BJ (cell line): ENCODE measurements at regions not wholly inside any gene's neighbourhood (a gene's known extent, or its start where the extent isn't known, plus 50 kb on each side); places are given as distances from the start of the nearest gene placed in this dataset.
A peak's percentile ranks its signal among the peaks of the same experiment; 100 is the strongest.

ENCODE experiments used
- CTCF ChIA-PET: fragments of 350-600 bp; formaldehyde crosslinking; extraction: SDS; loops from one replicate; lab custom pipeline; 2021; ENCODE audit warnings: antibody characterized with exemption, inconsistent platforms; lab: Yijun Ruan, JAX
- POLR2A ChIA-PET: fragments of 300-600 bp; sonication (Branson Sonifier 250); formaldehyde crosslinking; extraction: SDS; loops from one replicate; lab custom pipeline; 2021; ENCODE audit warnings: antibody characterized with exemption; lab: Charles Lee
- DNase-seq: peaks from one replicate; pipeline ENCODE4 v3.0.0-alpha.2; 2011; ENCODE audit warnings: low read depth
- H3K27me3 ChIP-seq: 2 replicates; pipeline ENCODE4 v1.6.0; 2011; ENCODE audit warnings: low read length; ENCODE audit not compliant: control insufficient read depth, insufficient read depth
- H3K36me3 ChIP-seq: 2 replicates; pipeline ENCODE4 v1.5.1; 2011; ENCODE audit warnings: low read length; ENCODE audit not compliant: control insufficient read depth, insufficient read depth
- H3K4me3 ChIP-seq: 2 replicates; pipeline ENCODE4 v1.5.1; 2011; ENCODE audit warnings: low read depth, mild to moderate bottlenecking, control low read depth, low read length
- TF ChIP-seq, protein P1 (sequence below): IDR thresholded peaks from 2 replicates; pipeline ENCODE4 v1.5.1; 2011; ENCODE audit warnings: low read depth, mild to moderate bottlenecking, control low read depth, inconsistent platforms, low read length, moderate library complexity; ENCODE audit not compliant: insufficient read depth

DNA sequence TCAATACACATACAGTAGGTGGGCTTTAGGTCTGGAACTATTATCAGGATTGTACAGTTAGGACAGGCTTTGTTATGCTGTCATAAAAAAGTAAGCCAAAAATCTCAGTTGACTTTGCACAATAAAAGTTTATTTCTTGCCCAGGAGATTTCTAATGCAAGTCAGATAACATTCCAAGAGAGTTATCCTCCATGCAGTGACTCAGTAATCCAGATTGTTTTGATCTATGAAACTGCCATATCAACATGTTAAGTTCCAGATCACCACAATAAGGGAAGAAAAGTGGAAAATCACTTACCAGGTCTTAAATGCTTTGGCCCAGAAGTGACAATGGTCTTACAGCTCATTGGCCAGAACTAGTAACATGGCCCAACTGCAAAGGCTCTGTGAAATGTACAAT, 636.2 kb upstream of the KLF12 start:
- ChIA-PET CTCF (interaction anchor here (1.7 kb wide), 1 partner anchor 449 kb away, joined by 6 read pairs; no protein-coding TSS in a partner anchor), POLR2A (no interaction called here)
- no peaks in the 10 kb centered on the region for H3K36me3 ChIP-seq
- TF ChIP-seq, protein P1, sequence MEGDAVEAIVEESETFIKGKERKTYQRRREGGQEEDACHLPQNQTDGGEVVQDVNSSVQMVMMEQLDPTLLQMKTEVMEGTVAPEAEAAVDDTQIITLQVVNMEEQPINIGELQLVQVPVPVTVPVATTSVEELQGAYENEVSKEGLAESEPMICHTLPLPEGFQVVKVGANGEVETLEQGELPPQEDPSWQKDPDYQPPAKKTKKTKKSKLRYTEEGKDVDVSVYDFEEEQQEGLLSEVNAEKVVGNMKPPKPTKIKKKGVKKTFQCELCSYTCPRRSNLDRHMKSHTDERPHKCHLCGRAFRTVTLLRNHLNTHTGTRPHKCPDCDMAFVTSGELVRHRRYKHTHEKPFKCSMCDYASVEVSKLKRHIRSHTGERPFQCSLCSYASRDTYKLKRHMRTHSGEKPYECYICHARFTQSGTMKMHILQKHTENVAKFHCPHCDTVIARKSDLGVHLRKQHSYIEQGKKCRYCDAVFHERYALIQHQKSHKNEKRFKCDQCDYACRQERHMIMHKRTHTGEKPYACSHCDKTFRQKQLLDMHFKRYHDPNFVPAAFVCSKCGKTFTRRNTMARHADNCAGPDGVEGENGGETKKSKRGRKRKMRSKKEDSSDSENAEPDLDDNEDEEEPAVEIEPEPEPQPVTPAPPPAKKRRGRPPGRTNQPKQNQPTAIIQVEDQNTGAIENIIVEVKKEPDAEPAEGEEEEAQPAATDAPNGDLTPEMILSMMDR, result no peak
- DNase-seq, result peak; percentile 88
- H3K27me3 ChIP-seq, result no peaks in the 10 kb centered on the region
- H3K4me3 ChIP-seq, result no peak overlapping the region

DNA sequence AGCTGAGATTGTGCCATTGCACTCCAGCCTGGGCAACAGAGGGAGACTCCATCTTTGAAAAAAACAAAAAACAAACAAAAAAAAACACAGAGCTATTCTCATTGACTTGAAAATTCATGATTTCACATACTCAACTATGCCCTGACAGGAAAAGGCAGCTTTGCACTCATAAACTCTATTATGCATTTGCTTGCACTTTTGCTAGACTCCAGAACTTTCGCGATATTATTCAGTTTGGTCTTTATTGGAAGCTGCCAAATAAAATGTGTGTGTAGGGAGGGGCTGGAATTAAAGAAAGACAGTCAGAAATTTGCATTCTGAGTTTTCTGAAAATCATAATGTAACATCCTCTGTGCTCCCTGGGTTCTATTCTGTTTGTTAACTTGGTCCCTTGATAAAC, 635.1 kb upstream of the KLF12 start:
- no peaks in the 10 kb centered on the region for H3K36me3 ChIP-seq
- TF ChIP-seq, protein P1, result no peak
- POLR2A ChIA-PET, result no interaction called here
- no peaks in the 10 kb centered on the region for H3K27me3 ChIP-seq
- DNase-seq, result no peak
- H3K4me3 ChIP-seq, result no peak overlapping the region
- CTCF ChIA-PET, result interaction anchor here (1.7 kb wide), 1 partner anchor 450 kb away, joined by 6 read pairs; no protein-coding TSS in a partner anchor

DNA sequence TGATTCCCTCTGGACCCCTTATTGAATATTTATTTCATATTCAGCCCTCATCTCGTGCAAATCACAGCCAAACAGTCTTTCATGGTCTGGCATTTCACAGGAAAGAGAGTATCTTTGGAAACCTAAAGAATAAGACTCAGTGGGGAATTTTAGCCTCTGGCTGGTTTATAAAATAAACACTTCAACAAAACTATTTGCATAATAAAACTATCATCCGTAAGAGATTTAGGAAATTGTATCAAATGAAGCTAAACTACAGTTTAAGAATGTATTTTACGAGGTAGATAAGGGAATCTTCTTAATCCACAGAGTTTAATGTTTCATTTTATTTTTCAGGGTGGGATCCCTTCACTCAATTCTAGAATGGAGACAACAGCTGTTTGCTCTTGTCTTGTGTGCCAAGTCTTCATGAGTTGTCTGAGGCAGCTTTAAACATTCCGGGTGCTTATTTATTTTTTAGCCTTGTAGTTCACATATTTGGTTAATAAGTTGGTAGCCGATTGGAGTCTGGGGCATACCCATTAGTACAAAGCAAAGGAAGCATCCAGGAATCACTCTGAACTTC, 634.4 kb upstream of the KLF12 start:
- no peak for DNase-seq
- ChIA-PET CTCF (interaction anchor here (1.0 to 1.9 kb wide), 3 partner anchors 16 to 451 kb away, joined by 3 to 6 read pairs (median 4); no protein-coding TSS in a partner anchor), POLR2A (no interaction called here)
- Histone ChIP-seq H3K36me3 (no peaks in the 10 kb centered on the region), H3K4me3 (no peak overlapping the region), H3K27me3 (no peaks in the 10 kb centered on the region; the same call in 1 of the 2 replicates)
- TF ChIP-seq, protein P1, result no peak

DNA sequence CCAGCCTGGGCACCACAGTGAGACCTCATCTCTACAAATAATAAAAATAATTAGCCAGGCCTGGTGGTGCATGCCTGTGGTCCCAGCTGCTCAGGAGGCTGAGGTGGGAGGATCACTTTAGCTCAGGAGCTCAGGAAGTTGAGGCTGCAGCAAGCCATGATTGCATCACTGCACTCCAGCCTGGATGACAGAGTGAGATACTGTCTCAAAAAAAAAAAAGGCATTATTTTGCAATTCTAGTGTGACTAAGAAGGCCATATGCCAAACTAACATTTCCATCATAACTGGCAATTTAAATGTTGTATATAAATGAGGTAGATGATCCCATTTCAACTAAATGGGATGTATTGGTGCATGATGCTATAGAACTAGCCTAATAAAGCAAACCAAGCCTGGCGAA, 632.8 kb upstream of the KLF12 start:
- no peak for DNase-seq
- POLR2A ChIA-PET, result no interaction called here
- CTCF ChIA-PET, result interaction anchor here (1.9 kb wide), 1 partner anchor 453 kb away, joined by 4 read pairs; no protein-coding TSS in a partner anchor
- H3K27me3 ChIP-seq, result no peaks in the 10 kb centered on the region; the same call in 1 of the 2 replicates
- no peaks in the 10 kb centered on the region for H3K36me3 ChIP-seq
- H3K4me3 ChIP-seq, result no peak overlapping the region
- TF ChIP-seq, protein P1, result no peak

DNA sequence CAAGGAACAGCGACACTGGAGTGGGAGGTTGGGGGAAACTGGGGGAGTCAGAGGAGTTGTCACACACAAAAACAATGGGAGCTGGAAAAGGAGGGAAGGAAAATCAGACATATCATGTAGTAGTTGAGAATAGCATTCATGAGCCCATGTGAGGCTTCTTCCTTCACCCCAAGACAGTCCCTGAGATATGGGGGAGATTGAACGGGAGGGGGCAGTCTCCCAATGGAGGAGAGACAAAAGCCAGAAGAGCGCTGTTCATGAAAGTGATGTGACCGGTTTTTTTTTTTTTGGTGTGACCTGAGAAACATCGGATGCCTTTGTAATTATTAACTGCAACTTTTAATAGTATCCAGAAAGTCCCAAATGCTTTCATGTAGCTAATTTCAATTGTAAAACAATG, 631.8 kb upstream of the KLF12 start:
- POLR2A ChIA-PET, result no interaction called here
- TF ChIP-seq, protein P1, result no peak
- Histone ChIP-seq H3K27me3 (no peaks in the 10 kb centered on the region; the same call in 1 of the 2 replicates), H3K4me3 (no peak overlapping the region), H3K36me3 (no peaks in the 10 kb centered on the region)
- DNase-seq, result no peak
- CTCF ChIA-PET, result no interaction called here
